Sigmoid colon (tissue), 3 donors: ENCODE measurements at regions not wholly inside any gene's neighbourhood (a gene's known extent, or its start where the extent isn't known, plus 50 kb on each side); places are given as distances from the start of the nearest gene placed in this dataset.

Source experiments
- CTCF ChIP-seq, 4 experiments: fragments of 450-650 bp in 3 of 4; fragments of 200-600 bp in 1 of 4; IDR thresholded peaks; one replicate each; pipeline ENCODE4 v1.5.1; 2016 to 2019; ENCODE audit warnings: antibody characterized with exemption in 4 of 4, mild to moderate bottlenecking in 3 of 4, moderate library complexity in 2 of 4
- POLR2A ChIP-seq, 2 donors: fragments of 450-650 bp; IDR thresholded peaks; one replicate each; pipeline ENCODE4 v1.6.1; 2016; ENCODE audit warnings: antibody characterized with exemption in 2 of 2, mild to moderate bottlenecking in 2 of 2, moderate library complexity in 2 of 2

DNA sequence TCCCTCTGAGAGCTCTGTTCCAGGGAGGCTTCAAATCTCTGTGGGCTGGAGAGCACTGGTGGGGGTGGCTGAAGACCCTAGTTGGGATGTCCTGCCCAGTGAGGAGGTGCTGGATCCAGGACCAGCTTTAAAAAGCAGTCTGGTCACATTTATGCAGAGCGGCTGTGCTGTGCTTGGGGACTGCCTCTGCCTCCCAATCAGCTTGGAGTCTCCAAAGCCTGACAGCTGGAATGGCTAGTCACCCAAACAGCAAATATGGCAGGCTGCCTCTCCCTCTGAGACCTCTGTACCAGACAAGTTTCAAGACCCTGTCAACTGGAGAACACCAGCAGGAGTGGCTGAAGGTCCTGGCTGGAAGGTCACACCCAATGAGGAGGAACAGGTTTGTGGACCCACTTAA, 848.1 kb upstream of the DIAPH2 start:
- TF ChIP-seq POLR2A (IDR thresholded peaks at IDR 0.05) (no peak), CTCF (IDR thresholded peaks at IDR 0.05) (no peak)
